ENCODE measurements at regions not wholly inside any gene's neighbourhood (a gene's known extent, or its start where the extent isn't known, plus 50 kb on each side); places are given as distances from the start of the nearest gene placed in this dataset.
"Not testable (repeated sequence)": the region's sequence is repeated elsewhere in the genome, so short reads cannot be mapped to it uniquely, and the experiment has no call there.

DNA sequence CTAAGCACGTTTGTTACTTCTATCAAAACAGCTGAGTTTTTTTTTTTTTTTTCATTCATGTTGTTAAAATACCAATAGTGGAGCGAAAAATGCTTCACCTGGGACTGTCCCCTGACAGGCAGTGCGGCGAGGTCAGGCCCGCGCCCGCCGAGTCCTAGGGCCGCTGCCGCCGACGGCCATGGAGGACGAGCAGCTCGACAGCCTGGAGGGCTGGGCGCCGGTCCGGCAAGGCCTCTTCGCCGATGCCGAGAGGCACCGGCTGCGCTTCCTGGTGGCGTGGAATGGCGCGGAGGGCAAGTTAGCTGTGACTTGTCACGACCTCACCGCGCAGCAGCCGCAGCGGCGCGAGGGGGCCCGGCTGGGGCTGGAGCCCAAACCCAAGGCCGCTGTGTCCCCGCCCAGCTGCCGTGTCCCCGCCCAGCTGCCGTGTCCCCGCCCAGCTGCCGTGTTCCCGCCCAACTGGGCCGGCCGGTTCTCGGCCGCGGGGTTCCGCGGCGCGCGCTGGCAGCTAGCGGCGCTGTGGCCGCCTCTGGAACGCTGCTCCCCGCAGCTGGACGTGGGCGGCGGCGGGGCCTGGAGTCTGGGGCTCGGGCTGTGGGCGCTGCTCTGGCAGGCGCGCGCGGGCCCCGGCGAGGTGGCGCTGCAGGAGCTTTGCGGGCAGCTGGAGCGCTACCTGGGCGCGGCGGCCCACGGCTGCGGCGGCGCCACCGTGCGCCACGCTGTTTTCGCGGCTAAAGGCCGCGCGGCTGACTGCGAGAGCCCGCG is 56.7 kb upstream of the GOLGA8R start:
- H3K4me3 ChIP-seq (replicated peaks; ENCODE audit: insufficient read depth, low read length); H3K27ac ChIP-seq (replicated peaks); H3K27me3 ChIP-seq (ENCODE audit: insufficient read depth, poor library complexity, severe bottlenecking): not testable (repeated sequence)
- DNase-seq (ENCODE audit: low read depth in 1 of 2, low spot score in 1 of 2): peak in 1 of 2 experiments; percentile 45

DNA sequence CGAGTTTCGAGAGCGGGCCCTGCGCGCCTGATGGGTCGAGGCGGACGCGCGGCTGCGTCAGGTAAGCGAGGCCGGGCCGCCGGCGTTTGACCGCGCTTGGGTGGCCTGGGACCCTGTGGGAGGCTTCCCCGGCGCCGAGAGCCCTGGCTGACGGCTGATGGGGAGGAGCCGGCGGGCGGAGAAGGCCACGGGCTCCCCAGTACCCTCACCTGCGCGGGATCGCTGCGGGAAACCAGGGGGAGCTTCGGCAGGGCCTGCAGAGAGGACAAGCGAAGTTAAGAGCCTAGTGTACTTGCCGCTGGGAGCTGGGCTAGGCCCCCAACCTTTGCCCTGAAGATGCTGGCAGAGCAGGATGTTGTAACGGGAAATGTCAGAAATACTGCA is 57.3 kb upstream of the GOLGA8R start:
- not testable (repeated sequence) for H3K27ac ChIP-seq (replicated peaks); DNase-seq (ENCODE audit: low read depth in 1 of 2, low spot score in 1 of 2); H3K27me3 ChIP-seq (ENCODE audit: insufficient read depth, poor library complexity, severe bottlenecking); H3K4me3 ChIP-seq (replicated peaks; ENCODE audit: insufficient read depth, low read length)

DNA sequence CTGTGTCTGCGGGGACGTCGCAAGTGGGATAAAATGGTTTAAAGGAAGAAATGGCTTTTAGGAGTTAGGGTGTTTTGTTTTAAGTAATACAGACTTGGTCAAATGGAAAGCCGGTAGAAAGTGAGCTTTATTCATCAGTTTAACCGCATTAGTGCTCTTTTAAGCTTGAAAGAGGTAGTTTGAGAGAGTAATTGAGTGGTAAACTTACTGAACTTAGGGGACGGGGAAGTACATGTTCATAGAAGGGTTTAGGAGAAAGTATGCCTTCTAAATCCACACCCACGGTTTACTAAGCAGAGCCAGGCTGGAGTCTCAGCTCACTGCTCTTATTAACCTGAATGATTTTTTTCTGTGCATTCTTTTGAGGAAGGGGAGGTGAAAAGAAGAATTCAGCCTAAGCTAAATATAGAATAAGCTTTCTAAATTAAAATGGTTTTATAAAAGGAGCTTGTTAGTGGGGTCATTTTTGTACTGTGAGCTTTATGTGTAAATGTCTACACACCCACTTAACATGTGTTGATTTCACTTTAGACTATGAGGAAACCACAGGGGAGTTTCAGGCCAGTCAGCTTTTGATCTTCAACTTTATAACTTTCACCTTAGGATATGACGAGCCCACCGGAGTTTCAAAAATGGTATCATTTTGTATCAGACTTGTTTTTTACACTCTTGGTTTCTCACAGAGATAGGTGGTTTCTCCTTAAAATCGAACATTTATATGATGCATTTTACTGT is 57.9 kb upstream of the GOLGA8R start:
- not testable (repeated sequence) for DNase-seq (ENCODE audit: low read depth in 1 of 2, low spot score in 1 of 2); H3K27ac ChIP-seq (replicated peaks); H3K4me3 ChIP-seq (replicated peaks; ENCODE audit: insufficient read depth, low read length); H3K27me3 ChIP-seq (ENCODE audit: insufficient read depth, poor library complexity, severe bottlenecking)

DNA sequence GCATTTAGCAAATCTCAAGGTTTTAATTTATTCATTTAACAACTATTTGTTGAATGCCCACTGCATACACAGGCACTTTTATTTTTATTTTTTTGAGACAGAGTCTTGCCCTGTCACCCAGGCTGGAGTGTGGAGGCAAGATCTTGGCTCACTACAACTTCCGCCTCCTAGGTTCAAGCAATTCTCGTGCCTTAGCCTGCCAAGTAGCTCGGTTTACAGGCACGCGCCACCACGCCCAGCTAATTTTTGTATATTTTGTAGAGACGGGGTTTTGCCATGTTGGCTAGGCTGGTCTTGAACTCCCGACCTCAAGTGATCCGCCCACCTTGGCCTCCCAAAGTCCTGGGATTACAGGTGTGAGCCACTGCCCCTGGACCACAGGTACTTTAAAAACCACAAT is 67.0 kb upstream of the GOLGA8Q start:
- not testable (repeated sequence) for H3K27ac ChIP-seq (replicated peaks); H3K27me3 ChIP-seq (ENCODE audit: insufficient read depth, poor library complexity, severe bottlenecking); DNase-seq (ENCODE audit: low read depth in 1 of 2, low spot score in 1 of 2); H3K4me3 ChIP-seq (replicated peaks; ENCODE audit: insufficient read depth, low read length)

DNA sequence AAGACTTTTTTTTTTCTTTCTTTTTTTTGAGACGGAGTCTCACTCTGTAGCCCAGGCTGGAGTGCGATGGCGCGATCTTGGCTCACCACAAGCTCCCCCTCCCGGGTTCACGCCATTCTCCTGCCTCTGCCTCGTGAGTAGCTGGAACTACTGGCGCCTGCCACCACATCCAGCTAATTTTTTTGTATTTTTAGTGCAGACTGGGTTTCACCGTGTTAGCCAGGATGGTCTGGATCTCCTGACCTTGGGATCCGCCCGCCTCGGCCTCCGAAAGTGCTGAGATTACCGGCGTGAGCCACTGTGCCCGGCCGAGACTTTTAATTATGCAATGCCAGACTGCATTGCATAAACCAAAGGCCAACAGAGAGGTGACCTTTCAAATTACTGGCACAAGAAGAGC is 62.6 kb upstream of the GOLGA8Q start:
- H3K27me3 ChIP-seq (ENCODE audit: insufficient read depth, poor library complexity, severe bottlenecking); H3K4me3 ChIP-seq (replicated peaks; ENCODE audit: insufficient read depth, low read length): not testable (repeated sequence)
- H3K27ac ChIP-seq (replicated peaks): peak overlapping the region; percentile 76
- peak in 1 of 2 experiments; percentile 59 for DNase-seq (ENCODE audit: low read depth in 1 of 2, low spot score in 1 of 2)

DNA sequence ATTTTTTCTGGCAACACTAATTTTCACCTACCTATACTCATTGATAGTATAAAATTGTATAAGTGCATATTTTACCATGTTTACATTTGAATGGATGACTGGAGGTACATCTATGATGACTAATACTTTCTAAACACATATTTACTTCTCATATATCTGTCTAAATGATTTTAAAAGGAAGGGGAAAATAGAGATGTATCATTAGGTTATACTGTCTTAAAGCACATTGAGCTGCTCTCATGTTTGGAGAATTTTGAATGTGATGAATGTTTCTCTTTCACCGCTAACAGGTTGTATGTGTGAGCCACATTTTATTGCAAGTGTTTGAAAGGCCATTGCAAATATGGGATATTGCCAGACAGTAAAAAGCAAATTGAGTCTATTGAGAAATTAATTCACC is 61.5 kb upstream of the GOLGA8Q start:
- not testable (repeated sequence) for DNase-seq (ENCODE audit: low read depth in 1 of 2, low spot score in 1 of 2); H3K27ac ChIP-seq (replicated peaks); H3K27me3 ChIP-seq (ENCODE audit: insufficient read depth, poor library complexity, severe bottlenecking); H3K4me3 ChIP-seq (replicated peaks; ENCODE audit: insufficient read depth, low read length)

DNA sequence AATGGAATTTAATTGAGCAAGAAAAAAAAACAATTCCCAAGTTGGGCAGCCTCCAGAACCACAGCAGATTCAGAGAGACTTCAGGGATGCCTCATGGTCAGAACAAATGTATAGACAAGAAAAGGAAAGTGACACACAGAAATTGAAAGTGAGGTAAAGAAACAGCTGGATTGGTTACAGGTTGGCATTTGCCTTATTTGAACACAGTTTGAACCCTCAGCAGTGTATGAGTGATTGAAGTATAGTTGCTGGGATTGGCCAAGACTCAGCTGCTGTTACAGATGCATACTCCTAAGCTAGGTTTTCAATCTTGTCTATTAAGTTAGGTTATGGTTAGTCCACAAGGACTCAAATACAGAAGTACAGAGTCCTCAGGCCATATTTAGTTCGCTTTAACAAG is 57.9 kb upstream of the GOLGA8Q start:
- not testable (repeated sequence) for DNase-seq (ENCODE audit: low read depth in 1 of 2, low spot score in 1 of 2); H3K27ac ChIP-seq (replicated peaks); H3K27me3 ChIP-seq (ENCODE audit: insufficient read depth, poor library complexity, severe bottlenecking); H3K4me3 ChIP-seq (replicated peaks; ENCODE audit: insufficient read depth, low read length)

DNA sequence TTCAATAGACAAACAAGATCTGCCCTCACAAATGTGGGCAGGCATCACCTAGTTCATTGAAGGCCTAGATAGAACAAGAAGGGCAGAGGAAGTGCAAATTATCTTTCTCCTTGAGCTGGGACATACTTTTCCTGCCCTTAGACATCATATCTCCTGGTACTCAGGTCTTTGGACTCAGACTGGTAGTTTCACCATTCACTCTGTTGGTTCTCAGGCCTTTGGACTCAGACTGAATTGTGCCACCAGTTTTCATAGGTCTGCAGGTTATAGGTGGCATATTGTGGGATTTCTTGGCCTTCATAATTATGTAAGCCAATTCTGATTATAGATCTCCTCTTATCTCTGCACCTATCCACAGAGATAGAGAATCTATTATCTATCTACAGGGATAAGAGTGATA is 54.6 kb upstream of the GOLGA8Q start:
- not testable (repeated sequence) for H3K27ac ChIP-seq (replicated peaks); H3K27me3 ChIP-seq (ENCODE audit: insufficient read depth, poor library complexity, severe bottlenecking); DNase-seq (ENCODE audit: low read depth in 1 of 2, low spot score in 1 of 2); H3K4me3 ChIP-seq (replicated peaks; ENCODE audit: insufficient read depth, low read length)

DNA sequence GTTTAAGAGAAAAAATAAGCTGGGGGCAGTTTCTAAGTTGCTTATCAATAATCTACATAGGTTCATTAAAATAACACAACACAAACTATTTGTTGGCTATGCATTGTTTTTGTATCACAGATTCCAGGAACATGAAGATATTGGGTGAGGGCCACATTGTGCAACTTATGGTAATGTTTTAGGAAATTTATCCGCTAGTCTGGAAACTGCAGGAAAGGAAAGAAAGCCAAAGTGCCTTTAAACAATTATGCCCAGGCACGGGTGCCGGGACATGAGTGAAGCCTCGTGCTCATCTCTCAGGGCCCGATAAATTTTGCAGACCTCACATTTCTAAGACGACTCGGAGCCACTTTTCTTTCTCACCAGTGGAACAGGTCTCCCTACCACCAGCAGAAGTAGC is 52.6 kb upstream of the GOLGA8Q start:
- not testable (repeated sequence) for H3K27me3 ChIP-seq (ENCODE audit: insufficient read depth, poor library complexity, severe bottlenecking); H3K4me3 ChIP-seq (replicated peaks; ENCODE audit: insufficient read depth, low read length); H3K27ac ChIP-seq (replicated peaks); DNase-seq (ENCODE audit: low read depth in 1 of 2, low spot score in 1 of 2)

DNA sequence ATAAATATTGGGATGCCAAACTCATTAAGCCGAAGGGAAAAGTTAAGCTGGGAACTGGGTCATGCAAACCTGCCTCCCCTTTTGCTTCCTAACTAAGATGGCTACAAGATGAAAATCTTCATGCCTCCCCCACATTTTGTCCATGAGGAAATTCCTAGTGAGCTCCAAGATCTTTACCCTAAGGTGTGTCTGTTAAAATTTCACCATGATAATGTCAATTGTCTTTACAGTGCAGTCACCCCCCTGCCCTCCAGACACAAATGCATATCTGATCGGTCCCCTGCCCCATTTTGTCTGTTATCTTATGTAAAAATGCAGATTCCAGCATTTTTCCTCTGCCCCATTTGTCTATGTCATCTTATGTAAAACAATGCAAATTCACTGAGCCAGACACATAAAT is 51.3 kb upstream of the GOLGA8Q start:
- not testable (repeated sequence) for DNase-seq (ENCODE audit: low read depth in 1 of 2, low spot score in 1 of 2); H3K27ac ChIP-seq (replicated peaks); H3K4me3 ChIP-seq (replicated peaks; ENCODE audit: insufficient read depth, low read length); H3K27me3 ChIP-seq (ENCODE audit: insufficient read depth, poor library complexity, severe bottlenecking)
